Hematopoietic multipotent progenitor cell treated with erythropoietin and hydrocortisone succinate and interleukin-3 and kit ligand, for 6 days (in vitro differentiated cells): ENCODE measurements at regions not wholly inside any gene's neighbourhood (a gene's known extent, or its start where the extent isn't known, plus 50 kb on each side); places are given as distances from the start of the nearest gene placed in this dataset.
"Not testable (repeated sequence)": the region's sequence is repeated elsewhere in the genome, so short reads cannot be mapped to it uniquely, and the experiment has no call there.

ENCODE experiments used
- DNase-seq: peaks from one replicate; pipeline ENCODE4 v3.0.0-alpha.2; 2015

DNA sequence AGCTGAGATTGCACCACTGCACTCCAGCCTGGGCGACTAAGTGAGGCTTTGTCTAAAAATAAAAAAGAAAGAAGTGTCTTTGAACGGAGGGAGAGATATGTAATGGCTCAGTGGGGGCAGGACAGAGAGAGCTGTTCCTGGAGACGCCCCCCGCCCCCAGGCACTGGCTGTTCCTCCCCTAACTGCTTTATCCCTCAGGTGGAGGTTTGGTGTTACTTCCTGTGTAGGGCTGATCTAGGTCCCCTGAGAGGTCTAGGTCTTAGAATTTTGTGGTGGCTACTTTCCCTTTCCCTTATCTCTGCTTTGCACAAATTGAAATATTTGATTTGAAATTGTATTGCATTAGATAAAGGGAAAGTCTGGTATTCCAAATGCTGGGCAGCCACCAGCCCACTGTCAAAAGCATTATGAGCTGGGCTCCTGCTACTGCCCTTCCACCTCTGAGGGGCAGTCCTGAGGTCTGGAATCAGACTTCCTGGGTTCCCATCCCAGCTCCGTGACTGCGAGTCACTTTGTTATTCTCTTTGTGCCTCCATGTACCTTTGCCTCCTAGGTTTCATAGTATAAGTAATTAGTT, 134.8 kb upstream of the KIF26B start:
- peak; percentile 60 for DNase-seq

DNA sequence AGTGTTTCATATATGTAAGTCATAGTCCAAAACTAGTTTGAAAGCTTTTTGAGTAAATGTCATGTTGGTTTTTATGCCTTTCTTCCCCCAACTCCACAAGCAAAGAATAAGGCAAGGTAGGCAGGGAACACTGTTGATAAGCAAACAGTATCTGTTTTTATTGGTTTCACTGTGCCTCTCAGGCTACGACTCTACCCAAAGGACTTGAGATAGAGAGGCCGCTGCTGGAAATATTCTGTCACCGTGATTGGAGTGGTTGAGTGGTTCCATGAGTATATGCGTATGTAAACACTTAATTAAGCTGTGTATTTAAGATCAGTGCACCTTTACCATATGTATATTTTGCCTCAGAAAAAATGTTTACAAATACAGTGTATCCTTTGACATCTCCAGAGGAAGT, 138.1 kb upstream of the KIF26B start:
- no peak for DNase-seq

DNA sequence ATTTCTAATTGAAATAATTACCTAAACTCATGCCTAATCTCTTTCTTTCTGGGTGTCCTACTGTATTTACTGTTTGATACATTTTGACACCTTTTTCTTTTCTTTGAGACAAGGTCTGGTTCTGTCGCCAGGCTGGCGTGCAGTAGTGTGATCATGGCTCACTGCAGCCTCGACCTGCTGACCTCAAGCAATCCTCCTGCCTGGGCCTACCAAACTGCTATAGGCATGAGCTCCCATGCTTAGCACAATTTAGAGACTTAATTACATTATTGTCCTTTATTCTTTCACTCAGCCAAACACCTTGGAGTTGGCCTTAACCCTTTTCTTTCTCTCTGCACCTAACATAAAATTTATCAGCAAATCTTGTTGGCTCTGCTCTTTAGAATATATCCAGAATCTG, 139.8 kb upstream of the KIF26B start:
- DNase-seq, result no peak

DNA sequence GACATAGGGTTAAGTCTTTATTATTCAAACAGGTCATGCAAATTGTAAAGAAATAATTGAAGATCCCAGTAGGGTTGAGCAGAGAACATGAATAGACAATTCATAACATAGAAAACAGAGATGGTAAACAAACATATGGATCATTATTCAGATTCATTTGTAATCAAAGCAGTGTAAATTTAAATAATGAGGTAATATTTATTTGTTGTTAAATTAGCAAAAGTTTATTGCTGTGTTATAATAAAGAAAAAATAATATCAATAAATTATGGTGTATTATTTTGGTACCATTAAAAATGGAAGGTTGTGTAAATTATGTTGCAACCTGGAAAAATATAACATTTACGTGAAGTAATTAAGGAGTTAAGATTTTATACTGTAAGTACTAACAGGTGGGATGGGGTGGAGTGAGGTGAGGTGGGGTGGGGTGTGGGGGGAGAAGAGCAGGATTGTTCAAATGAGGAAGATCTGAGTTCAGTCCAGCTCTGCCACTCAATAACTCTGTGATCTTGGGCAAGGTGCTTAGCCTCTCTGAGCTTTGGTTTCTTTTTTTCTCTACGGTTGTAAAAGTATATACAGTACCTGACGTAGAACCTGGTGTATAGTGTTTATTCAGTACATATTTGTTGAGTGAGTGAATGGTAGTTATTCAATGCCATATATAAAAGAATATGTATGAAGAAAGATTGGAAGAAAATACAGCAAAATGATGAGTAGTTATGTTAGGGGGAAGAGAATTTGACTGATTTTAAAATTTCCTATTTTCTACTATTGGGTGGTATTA, 140.3 kb upstream of the KIF26B start:
- DNase-seq, result no peak

DNA sequence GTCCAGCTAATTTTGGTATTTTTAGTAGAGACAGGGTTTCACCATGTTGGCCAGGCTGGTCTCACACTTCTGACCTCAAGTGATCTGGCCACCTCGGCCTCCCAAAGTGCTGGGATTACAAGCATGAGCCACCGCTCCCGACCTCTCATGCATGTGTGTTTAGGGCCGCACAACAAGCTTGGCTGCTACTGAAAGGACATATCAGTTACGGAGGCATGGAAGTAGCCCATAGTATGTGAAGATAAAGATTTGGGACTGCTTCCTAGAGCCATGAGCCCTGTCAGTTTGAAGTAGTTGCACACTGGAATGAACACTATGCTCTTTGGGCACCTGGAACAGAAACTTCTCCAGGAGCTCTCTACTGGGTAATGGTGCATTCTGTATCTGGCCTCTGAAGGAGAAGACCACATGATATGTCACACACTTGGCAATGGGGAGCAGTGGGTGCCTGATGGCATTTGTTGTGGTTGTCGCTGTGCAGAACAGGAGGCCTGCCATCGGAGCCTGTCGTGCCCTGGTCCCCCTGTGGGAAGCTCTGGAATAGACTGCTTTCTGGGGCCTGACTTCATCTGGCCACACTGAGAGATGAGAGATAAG, 144.7 kb upstream of the KIF26B start:
- no peak for DNase-seq

DNA sequence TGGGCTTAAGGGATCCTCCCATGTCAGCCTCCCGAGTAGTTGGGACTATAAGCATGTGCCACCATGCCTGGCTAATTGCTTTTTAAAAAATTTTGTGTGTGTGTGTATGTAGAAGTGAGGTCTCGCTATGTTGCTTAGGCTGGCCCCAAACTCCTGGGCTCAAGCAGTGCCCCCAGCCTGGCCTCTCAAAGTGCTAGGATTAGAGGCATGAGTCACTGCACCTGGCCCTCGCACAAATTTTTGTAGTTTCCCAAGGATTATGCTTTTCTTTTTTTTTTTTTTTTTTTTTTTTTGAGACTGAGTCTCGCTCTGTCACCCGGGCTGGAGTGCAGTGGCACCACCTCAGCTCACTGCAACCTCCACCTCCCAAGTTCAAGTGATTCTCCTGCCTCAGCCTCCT, 144.4 kb upstream of the HNRNPU start:
- DNase-seq, result no peak

DNA sequence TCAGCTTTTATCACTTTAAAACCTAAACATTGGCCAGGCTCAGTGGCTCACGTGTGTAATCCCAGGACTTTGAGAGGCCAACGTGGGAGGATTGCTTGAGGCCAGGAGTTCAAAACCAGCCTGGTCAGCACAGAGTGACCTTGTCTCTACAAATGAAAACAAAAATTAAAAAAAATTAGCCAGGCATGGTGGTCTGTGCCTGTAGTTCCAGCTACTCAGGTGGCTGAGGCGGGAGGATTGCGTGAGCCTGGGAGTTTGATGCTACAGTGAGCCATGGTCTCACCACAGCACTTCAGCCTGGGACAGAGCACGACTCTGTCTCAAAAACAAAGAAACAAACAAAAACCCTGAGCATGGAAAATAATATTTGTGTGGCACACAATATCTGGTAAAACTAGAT, 143.5 kb upstream of the HNRNPU start:
- DNase-seq, result no peak

DNA sequence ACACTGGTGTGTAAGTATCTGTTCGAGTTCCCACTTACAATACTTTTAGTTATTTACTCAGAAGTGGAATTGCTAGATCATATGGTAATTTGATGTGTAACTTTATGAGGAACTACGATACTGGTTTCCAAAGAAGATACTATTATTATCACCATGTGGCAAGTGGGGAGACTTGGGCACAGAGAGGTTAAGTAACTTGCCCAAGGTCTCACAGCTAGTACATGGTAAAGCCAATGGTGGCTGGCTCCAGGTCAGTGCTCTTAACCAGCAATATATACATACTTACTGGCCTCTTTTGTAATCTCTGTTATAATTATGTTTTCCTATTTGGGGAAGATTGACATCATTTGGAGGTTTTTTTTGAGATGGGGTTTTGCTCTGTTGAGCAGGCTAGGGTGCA, 138.9 kb upstream of the HNRNPU start:
- no peak for DNase-seq

DNA sequence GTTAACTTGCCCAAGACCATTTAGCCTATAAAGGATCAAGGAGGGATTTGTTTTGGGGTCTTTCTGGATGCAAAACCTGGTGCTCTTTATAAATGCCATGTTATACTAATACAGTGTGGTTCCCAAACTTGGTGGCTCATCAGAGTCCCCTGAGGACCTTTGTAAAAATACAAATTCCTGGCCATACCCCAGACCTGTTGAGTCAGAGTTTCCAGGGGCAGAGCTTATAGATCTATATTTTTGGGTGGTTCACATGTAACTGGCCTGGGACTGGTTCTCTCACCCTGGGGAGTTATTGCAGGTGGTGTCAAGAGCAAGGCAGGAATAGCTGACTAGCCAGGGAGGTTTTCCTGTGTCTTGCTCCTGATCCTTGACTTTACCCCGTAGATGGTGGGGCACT, 136.9 kb upstream of the HNRNPU start:
- DNase-seq, result no peak

DNA sequence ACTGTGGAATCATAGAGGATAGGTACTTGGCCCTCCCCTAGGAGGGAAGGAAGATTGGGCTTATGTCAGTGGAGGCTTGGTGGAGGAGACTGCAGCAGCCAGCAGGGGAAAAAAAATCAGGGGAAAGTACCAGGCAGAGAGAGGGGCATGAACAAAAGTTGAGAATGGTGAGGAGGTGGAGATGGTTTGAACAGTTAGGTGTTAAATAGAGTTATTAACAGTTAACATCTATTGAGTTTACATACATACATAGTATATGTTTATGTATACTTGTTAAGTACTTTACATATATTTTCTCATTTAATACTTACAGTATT, 136.5 kb upstream of the HNRNPU start:
- no peak for DNase-seq

DNA sequence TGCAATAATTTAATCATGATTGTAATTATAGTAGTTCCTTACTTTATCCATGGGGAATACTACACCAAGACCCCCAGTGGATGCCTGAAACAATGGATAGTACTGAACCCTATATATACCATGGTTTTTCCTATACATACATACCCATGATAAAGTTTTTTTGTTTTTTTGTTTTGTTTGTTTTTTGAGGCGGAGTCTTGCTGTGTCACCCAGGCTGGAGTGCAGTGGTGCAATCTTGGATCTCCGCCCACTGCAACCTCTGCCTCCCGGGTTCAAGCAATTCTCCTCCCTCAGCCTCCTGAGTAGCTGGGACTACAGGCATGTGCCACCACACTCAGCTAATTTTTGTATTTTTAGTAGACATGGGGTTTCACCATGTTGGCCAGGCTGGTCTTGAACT, 135.3 kb upstream of the HNRNPU start:
- not testable (repeated sequence) for DNase-seq

DNA sequence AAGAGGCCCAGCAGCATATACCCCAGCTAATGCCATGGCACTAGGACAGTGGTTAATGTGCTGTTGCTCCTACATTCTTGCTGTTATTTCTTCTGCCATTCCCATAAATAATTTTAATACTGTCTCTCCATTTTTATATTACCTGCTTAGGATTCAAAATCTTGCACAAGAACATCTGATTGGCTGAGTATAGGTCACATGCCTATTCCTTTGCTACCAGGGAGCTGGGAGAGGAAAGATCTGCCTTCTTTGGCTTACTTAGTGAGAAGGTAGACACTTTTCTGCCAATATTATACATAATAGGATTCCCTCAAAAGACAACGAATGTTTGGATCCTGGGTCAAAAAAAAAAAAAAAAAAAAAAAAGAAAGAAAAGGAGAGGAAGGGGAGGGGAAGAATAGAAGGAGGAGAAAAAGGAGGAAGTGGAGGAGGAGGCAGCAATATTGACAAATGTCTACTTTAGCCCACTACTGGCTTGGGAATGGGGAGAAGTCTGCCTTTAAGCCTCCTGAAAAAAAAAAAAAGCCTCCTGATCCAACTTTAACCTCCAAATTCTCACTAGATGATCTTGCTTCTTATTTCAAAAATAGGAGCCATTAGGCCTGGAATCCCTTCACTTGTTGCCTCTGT, 134.5 kb upstream of the HNRNPU start:
- no peak for DNase-seq

DNA sequence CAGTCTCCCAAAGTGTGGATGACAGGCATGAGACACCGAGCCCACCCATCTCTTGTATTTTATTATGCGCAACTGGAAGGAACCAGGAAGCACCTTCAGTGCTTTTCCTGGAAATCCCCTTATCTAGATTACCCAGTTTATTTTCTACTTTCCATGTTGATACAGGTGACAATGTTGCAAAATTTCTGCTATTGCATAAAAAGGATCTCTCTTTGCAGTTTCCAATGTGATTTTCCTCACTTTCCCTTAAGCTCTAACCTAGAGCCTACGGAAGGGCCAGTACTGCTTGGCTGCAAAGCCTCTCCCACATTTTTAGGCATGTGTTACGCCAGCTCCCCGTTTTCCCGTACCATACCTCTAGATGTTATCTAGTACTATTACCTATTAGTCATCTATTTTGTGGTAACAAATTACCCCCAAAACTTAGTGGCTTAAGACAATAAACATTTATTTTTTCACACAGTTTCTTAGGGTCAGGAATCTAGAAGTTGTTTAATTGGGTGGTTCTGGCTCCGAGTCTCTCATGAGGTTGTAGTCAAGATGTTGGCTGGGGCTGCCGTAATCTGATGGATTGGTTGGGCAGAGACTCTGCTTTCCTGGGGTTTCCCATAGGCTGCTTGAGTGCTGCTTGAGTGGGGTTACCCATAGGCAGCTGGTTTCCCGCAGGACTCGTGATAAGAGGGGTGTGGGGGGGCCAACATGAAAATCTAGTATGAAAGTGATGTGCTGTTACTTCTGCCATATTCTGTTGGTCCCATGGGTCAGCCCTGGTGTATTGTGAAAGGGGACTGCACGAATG, 131.5 kb upstream of the HNRNPU start:
- DNase-seq, result no peak

DNA sequence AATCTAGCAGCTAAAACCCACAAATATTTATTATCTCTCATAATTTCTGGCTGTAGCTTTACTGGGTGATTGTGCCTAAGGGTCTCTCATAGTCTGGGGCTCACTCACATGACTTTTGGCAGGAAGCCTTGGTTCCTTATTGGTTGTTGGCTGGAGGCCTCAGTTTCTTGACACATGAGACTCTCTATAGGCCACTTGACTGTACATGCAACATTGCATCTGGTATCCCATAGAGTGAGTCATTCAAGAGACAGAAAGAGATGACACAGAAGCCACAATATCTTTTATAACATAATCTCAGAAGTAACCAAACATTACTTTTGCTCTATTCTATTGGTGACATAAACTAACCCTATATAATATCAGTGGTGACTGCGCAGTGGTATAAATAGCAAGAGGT, 128.5 kb upstream of the HNRNPU start:
- no peak for DNase-seq

DNA sequence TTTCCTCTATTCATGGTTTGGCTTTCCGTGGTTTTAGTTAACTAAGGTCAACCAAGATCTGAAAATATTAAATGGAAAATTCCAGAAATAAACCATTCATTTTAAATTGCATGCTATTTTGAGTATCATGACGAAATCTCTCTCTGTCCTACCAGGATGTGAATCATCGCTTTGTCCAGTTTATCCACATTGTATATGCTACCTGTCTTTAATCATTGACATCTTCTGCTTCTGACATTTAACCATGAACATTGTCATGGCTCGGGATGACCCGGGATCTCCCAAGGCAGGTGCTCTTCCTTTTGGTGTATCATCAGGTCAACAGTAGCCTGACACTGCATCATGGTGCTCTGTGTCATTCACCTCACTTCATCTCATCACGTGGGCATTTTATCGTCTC, 125.5 kb upstream of the HNRNPU start:
- DNase-seq, result no peak

DNA sequence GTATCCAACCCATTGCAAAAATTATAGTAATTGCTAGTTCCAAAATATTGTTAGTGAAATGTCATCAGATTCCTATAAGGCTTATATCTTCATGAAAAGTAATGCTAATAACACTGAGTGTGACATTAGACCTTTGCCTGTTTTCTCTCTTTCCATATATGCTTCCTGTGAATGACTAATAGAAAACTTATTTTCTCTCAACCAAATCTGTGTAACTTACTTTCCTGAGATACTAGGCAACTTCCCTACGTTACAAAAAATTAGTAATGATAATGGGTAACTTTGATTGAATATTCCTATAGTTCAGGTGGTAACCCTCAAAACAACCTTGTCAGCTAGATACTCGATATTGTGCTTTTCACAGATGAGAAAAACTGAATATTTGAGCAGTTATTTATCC, 124.2 kb upstream of the HNRNPU start:
- no peak for DNase-seq

DNA sequence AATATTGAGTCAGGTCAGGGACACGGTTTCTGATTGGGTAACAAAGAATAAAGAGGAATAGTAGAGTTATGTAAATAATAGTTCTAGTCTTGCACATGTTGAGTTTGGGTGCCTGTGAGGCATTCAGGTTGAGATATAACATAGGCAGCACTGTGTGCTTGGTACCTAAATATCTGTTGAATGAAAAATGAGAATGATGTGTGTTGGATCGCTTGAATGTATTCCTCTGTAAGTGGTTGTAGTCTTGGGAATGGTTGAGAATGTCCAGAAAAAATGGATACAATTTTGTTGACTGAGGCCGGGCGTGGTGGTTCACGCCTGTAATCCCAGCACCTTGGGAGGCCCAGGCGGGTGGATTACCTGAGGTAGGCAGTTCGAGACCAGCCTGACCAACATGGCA, 116.3 kb upstream of the HNRNPU start:
- no peak for DNase-seq

DNA sequence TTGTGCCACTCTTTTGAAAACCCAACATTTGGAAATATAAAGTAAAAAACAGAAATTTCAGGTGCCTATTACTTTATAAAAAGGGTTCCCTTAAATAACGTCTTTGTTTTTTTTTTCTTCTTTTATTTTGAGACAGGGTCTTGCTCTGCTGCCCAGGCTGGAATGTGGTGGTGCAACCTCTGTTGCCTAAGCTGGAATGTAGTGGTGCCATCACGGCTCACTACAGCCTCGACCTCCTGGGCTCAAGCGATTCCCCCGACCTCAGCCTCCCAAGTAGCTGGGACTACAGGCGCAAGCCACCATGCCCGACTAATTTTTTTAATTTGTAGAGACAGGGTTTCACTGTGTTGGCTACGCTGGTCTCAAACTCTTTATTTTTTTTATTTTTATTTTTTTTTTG, 110.2 kb upstream of the HNRNPU start:
- DNase-seq, result no peak

DNA sequence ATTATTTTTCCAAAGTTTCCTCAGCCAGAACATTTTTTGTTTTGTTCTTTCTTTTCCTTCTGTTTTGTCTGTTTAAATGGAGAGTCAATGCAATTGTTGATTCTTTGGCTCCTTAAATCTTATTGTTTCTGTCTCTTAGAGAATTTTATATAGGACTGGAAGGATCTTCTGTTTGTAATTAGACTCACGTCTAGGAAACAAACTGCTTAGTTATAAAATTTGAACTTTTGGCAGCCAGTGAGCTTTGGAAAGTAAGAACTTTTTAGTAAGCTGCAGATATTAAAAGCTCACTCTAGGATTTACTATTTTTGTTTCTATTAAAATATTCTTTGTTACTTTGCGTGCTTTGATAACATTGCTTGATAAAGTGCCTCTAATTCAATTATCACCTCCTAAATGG, 109.8 kb upstream of the HNRNPU start:
- no peak for DNase-seq

DNA sequence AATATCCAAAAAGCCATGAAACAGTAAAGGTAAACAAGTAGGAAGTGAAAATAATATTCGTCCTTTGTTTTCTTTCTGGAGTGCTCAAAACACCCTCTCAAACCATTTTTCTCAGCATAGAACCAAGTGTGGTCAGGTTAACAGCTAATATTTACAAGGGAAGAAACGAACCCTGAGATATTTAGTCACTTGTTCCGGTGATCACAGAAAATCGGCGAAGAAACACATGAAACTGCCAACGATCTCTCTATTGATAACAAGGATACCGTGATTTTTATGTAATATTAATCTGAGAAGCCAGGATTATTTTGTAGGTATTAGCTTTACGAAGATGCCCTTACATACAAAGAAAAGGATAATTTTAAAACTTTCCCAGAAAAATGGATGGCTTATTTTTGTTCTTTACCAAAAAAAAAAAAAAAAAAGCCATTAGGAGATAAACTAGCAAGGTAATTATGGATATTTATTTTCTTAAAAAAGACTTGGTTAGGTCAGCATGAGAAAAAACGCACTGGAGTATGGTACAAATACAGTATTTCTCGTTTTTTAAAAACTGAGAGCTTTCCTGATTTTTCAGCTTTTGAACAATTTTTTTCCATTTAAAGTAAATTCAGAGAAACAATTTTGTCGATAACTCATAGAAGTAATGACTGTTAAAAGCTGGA, 107.3 kb upstream of the HNRNPU start:
- DNase-seq, result peak; percentile 58

DNA sequence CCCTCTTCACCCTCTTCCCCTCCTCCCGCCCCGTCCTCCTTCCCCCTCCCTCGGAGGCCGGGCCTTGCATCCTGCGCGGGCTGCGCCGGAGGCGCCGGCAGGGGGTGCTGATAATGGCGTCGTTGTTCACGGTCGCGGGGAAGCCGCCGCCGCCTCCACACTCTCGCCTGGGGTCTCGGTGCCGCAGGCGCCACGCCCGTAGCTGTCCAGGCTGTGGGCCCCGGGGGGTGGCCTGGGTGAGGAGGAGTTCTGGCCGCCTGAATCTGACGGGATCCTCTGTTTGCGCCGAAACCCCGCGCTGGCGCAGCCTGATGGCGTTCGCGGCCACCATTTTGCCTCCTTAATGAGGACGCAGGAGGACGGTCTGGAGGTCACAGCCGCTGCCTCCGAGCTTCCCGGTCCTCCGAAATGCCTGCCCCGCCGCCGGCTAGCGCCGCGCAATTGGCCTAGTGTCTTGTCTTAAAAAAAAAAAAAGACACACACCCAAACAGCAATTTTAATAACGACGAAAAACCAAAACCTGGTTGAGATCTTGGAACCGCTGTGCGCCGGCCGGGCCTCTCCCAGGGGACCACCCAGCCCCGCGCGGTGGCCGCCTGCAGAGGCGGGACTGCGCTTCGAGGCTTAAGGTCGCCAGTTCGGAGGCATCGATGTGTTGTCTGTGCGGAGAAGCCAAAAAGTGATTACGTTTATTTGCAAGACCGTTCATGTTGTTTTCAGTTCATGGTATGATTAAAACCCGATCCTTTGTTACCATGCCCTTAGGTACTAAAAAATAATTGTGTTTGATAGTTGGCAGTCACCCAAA, 106.6 kb upstream of the HNRNPU start:
- DNase-seq, result peak; percentile 98

DNA sequence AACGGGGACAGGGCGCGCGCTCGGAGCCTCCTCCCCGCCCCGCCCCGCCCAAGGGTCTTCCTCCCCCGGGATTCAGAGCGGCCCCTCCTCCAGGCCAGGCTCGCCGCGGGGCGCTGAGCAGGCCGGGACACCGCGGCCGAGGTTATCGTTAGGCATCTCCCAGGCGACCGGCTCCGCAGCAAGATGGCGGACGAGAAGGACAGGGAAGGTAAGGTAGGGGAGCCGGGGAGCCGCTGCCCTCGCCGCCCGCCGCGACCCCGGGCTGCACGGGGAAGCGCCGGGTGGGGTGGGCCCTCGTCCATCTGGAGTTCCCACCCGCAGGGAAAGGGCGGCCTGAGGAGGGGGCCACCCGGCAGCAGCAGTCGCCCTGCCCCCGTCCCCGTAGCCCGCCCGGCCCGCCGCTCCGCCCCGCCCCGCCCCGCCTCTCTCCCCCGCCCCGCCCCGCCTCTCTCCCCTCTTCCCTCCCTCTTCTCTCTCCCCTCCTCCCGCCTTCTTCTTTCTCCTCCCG, 105.9 kb upstream of the HNRNPU start:
- peak; percentile 83 for DNase-seq
